MM.1S (cell line): ENCODE measurements at regions not wholly inside any gene's neighbourhood (a gene's known extent, or its start where the extent isn't known, plus 50 kb on each side); places are given as distances from the start of the nearest gene placed in this dataset.
A peak's percentile ranks its signal among the peaks of the same experiment; 100 is the strongest.

Experiments
- DNase-seq: peaks from one replicate; pipeline ENCODE4 v3.0.0-alpha.2; 2015
- H2AFZ ChIP-seq: fragments of 300-600 bp; sonication (generic); 2 replicates; pipeline ENCODE4 v1.6.0; 2016; ENCODE audit warnings: antibody characterized with exemption, low read length
- H3F3A ChIP-seq: fragments of 300-600 bp; sonication (generic); 2 replicates; pipeline ENCODE4 v1.6.1; 2016; ENCODE audit warnings: mild to moderate bottlenecking, antibody characterized with exemption, low read length, moderate library complexity, mixed read lengths; ENCODE audit not compliant: insufficient read depth
- H3K27ac ChIP-seq: fragments of 300-600 bp; sonication (generic); 2 replicates; pipeline ENCODE4 v1.5.1; 2016; ENCODE audit warnings: mild to moderate bottlenecking, low read length
- H3K27me3 ChIP-seq: fragments of 300-600 bp; sonication (generic); replicated peaks from 2 replicates; pipeline ENCODE4 v1.6.0; 2016; ENCODE audit warnings: low read length; ENCODE audit not compliant: insufficient read depth
- H3K36me3 ChIP-seq: fragments of 300-600 bp; sonication (generic); replicated peaks from 2 replicates; pipeline ENCODE4 v1.6.1; 2016; ENCODE audit warnings: mild to moderate bottlenecking, low read length, mixed read lengths; ENCODE audit not compliant: insufficient read depth
- H3K4me1 ChIP-seq: fragments of 300-600 bp; sonication (generic); 2 replicates; pipeline ENCODE4 v1.6.1; 2016; ENCODE audit warnings: low read length, mixed read lengths
- H3K4me2 ChIP-seq: fragments of 300-600 bp; sonication (generic); 2 replicates; pipeline ENCODE4 v1.6.0; 2016; ENCODE audit warnings: low read depth, low read length
- H3K4me3 ChIP-seq: fragments of 300-600 bp; sonication (generic); 2 replicates; pipeline ENCODE4 v1.5.1; 2016; ENCODE audit warnings: low read length, mixed read lengths
- H3K79me2 ChIP-seq: fragments of 300-600 bp; sonication (generic); 2 replicates; pipeline ENCODE4 v1.6.1; 2016; ENCODE audit warnings: mixed run types, low read length, mixed read lengths
- H3K9ac ChIP-seq: fragments of 300-600 bp; sonication (generic); 2 replicates; pipeline ENCODE4 v1.6.1; 2016; ENCODE audit warnings: low read length, mixed read lengths
- H3K9me2 ChIP-seq: fragments of 300-600 bp; sonication (generic); replicated peaks from 2 replicates; pipeline ENCODE4 v1.6.1; 2016; ENCODE audit warnings: mild to moderate bottlenecking, low read length, mixed read lengths; ENCODE audit not compliant: insufficient read depth
- H3K9me3 ChIP-seq: fragments of 300-600 bp; sonication (generic); replicated peaks from 2 replicates; pipeline ENCODE4 v1.6.1; 2016; ENCODE audit warnings: mild to moderate bottlenecking, low read length, mixed read lengths; ENCODE audit not compliant: insufficient read depth
- H4K20me1 ChIP-seq: fragments of 300-600 bp; sonication (generic); 2 replicates; pipeline ENCODE4 v1.6.1; 2016; ENCODE audit warnings: mild to moderate bottlenecking, low read length, moderate library complexity, mixed read lengths; ENCODE audit not compliant: insufficient read depth
- CTCF ChIP-seq: fragments of 300-600 bp; sonication (generic); IDR thresholded peaks from 2 replicates; pipeline ENCODE4 v1.5.1; 2016; ENCODE audit warnings: antibody characterized with exemption, low read length, mixed read lengths
- EZH2 ChIP-seq: fragments of 300-600 bp; sonication (generic); optimal IDR thresholded peaks from 2 replicates; pipeline ENCODE3; 2017; ENCODE audit warnings: low read depth, mild to moderate bottlenecking, antibody characterized with exemption, low read length, mixed read lengths
- EZH2phosphoT487 ChIP-seq: fragments of 300-600 bp; sonication (generic); IDR thresholded peaks from 2 replicates; pipeline ENCODE4 v1.6.1; 2018; ENCODE audit warnings: antibody characterized with exemption, low read length

GRCh38 chr22:22036588-22036987 is 54.0 kb upstream of the TOP3B start:
- H4K20me1 ChIP-seq: no peaks in the 10 kb centered on the region
- no peaks in the 10 kb centered on the region for H3K27me3 ChIP-seq
- H2AFZ ChIP-seq: no peak overlapping the region
- H3K9me2 ChIP-seq: no peaks in the 10 kb centered on the region
- no peak for DNase-seq
- no peak for TF ChIP-seq EZH2
- TF ChIP-seq CTCF: no peak
- TF ChIP-seq EZH2phosphoT487: no peak
- no peaks in the 10 kb centered on the region for H3K9me3 ChIP-seq
- peaks cover 32% of the 10 kb centered on the region for H3K4me1 ChIP-seq
- no peak overlapping the region for H3K4me3 ChIP-seq
- peak overlapping the region; percentile 4 for H3K4me2 ChIP-seq
- no peaks in the 10 kb centered on the region for H3K79me2 ChIP-seq
- H3K27ac ChIP-seq: peak overlapping the region; percentile 60; the same call in 1 of the 2 replicates
- no peaks in the 10 kb centered on the region for H3K36me3 ChIP-seq
- no peak overlapping the region for H3K9ac ChIP-seq
- H3F3A ChIP-seq: peaks cover 16% of the 10 kb centered on the region

GRCh38 chr22:22035771-22036314 is 53.3 kb upstream of the TOP3B start:
- Histone ChIP-seq H3K4me1 (peaks cover 38% of the 10 kb centered on the region), H2AFZ (no peak overlapping the region), H3F3A (peaks cover 23% of the 10 kb centered on the region), H3K4me2 (no peak overlapping the region), H3K27ac (no peak overlapping the region), H3K36me3 (no peaks in the 10 kb centered on the region), H4K20me1 (no peaks in the 10 kb centered on the region), H3K9me2 (no peaks in the 10 kb centered on the region), H3K4me3 (no peak overlapping the region), H3K27me3 (no peaks in the 10 kb centered on the region), H3K79me2 (no peaks in the 10 kb centered on the region), H3K9me3 (no peaks in the 10 kb centered on the region), H3K9ac (no peak overlapping the region)
- TF ChIP-seq CTCF (no peak), EZH2phosphoT487 (no peak), EZH2 (no peak)
- no peak for DNase-seq

- no peak for DNase-seq
- Histone ChIP-seq H3K4me1 (peaks cover 43% of the 10 kb centered on the region), H3K9me2 (no peaks in the 10 kb centered on the region), H3K27ac (no peak overlapping the region), H3K9ac (no peak overlapping the region), H3K36me3 (no peaks in the 10 kb centered on the region), H3K79me2 (no peaks in the 10 kb centered on the region), H3K4me3 (no peak overlapping the region), H3F3A (peaks cover 25% of the 10 kb centered on the region), H3K9me3 (no peaks in the 10 kb centered on the region), H3K4me2 (no peak overlapping the region), H2AFZ (no peak overlapping the region), H4K20me1 (no peaks in the 10 kb centered on the region), H3K27me3 (no peaks in the 10 kb centered on the region)
- TF ChIP-seq EZH2 (no peak), CTCF (no peak), EZH2phosphoT487 (no peak)
Measured at GRCh38 chr22:22035203-22035602, 52.6 kb upstream of the TOP3B start.
